A673 (cell line): ENCODE measurements at regions not wholly inside any gene's neighbourhood (a gene's known extent, or its start where the extent isn't known, plus 50 kb on each side); places are given as distances from the start of the nearest gene placed in this dataset.

ENCODE experiments used
- BruUV-seq: library from RNA; stranded (reverse); fragments of 400-500 nt; replicated peaks from 2 replicates; lab custom pipeline; 2021; lab: Mats Ljungman, UMichigan
- CTCF ChIA-PET: fragments of 300-600 bp; sonication (Branson Sonifier 250); formaldehyde crosslinking; loops from one replicate; lab custom pipeline; 2022; ENCODE audit warnings: antibody characterized with exemption; lab: Charles Lee
- POLR2A ChIA-PET: fragments of 300-600 bp; sonication (Branson Sonifier 250); formaldehyde crosslinking; loops from one replicate; lab custom pipeline; 2022; ENCODE audit warnings: antibody characterized with exemption; ENCODE audit not compliant: low non-redundant PET; lab: Charles Lee
- DNase-seq: peaks from one replicate; pipeline ENCODE4 v3.0.0-alpha.2; 2015; ENCODE audit warnings: low spot score
- H3K27ac ChIP-seq: fragments of 200-600 bp; sonication (generic); 2 replicates; pipeline ENCODE4 v1.5.1; 2016; ENCODE audit warnings: mixed run types, low read depth, mild to moderate bottlenecking, mixed read lengths, antibody characterized with exemption, low read length; ENCODE audit not compliant: poor library complexity, severe bottlenecking
- H3K27me3 ChIP-seq: fragments of 200-600 bp; sonication (generic); replicated peaks from 2 replicates; pipeline ENCODE4 v1.6.1; 2017; ENCODE audit warnings: mixed run types, low read depth, mild to moderate bottlenecking, mixed read lengths, antibody characterized with exemption, low read length; ENCODE audit not compliant: insufficient read depth, poor library complexity
- H3K36me3 ChIP-seq: fragments of 200-600 bp; sonication (generic); 2 replicates; pipeline ENCODE4 v1.6.1; 2016; ENCODE audit warnings: mixed run types, mild to moderate bottlenecking, mixed read lengths, antibody characterized with exemption, low read length; ENCODE audit not compliant: insufficient read depth, poor library complexity, severe bottlenecking
- H3K4me1 ChIP-seq: fragments of 200-600 bp; sonication (generic); 2 replicates; pipeline ENCODE4 v1.6.1; 2017; ENCODE audit warnings: mixed run types, mild to moderate bottlenecking, mixed read lengths, antibody characterized with exemption, low read length; ENCODE audit not compliant: insufficient read depth, poor library complexity, severe bottlenecking
- H3K4me3 ChIP-seq: fragments of 200-600 bp; sonication (generic); 2 replicates; pipeline ENCODE4 v1.5.1; 2016; ENCODE audit warnings: low read depth, mixed run types, mild to moderate bottlenecking, mixed read lengths, low read length; ENCODE audit not compliant: poor library complexity, severe bottlenecking
- H3K9me3 ChIP-seq: fragments of 200-600 bp; sonication (generic); 2 replicates; pipeline ENCODE4 v1.6.1; 2016; ENCODE audit warnings: mixed run types, low read depth, mild to moderate bottlenecking, mixed read lengths, antibody characterized with exemption, low read length; ENCODE audit not compliant: poor library complexity, severe bottlenecking
- EZH2 ChIP-seq: fragments of 200-600 bp; sonication (generic); IDR thresholded peaks from 2 replicates; pipeline ENCODE4 v1.6.1; 2017; ENCODE audit warnings: borderline replicate concordance, low read depth, mild to moderate bottlenecking, mixed read lengths, antibody characterized with exemption, low read length; ENCODE audit not compliant: poor library complexity, severe bottlenecking
- intact Hi-C: fragments of 100-400 bp; cut with micrococcal nuclease; formaldehyde crosslinking; loops from one replicate; pipeline ENCODE4 v1.10.0; 2022; ENCODE audit not compliant: unreplicated experiment
- TF ChIP-seq, protein P1 (sequence below): fragments of 300-800, 200-600 bp; sonication (generic); conservative IDR thresholded peaks from 2 replicates; pipeline ENCODE4 v1.5.1; 2017; ENCODE audit warnings: low read depth, mild to moderate bottlenecking, antibody characterized with exemption, low read length, moderate library complexity, mixed read lengths

DNA sequence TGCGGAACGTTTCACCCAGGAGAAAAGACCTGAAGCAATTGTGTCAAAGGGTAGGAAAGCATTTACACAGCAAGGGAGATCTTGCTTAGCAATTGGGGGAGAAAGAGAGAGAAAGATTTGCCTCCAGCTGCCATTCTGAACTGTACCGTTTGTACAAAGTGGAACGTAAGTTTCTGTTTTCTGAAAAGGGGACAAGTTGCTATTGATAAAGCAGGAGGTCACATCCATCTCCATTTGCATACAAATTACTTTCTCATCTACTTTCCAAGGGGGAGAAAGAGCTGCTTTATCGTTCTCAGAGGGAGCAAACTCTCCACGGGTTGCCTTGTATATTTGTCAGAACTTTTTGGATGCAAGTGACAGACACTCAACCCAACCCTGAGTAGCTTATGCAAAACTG is 92.0 kb upstream of the CARD11 start:
- intact Hi-C loops = no loop called here
- Histone ChIP-seq H3K9me3 (no peaks in the 10 kb centered on the region), H3K4me3 (no peak overlapping the region), H3K27ac (no peak overlapping the region), H3K27me3 (peaks cover 4% of the 10 kb centered on the region), H3K4me1 (peaks cover 14% of the 10 kb centered on the region), H3K36me3 (no peaks in the 10 kb centered on the region)
- DNase-seq = no peak
- ChIA-PET CTCF (no interaction called here), POLR2A (no interaction called here)
- no peak for TF ChIP-seq EZH2
- TF ChIP-seq, protein P1, sequence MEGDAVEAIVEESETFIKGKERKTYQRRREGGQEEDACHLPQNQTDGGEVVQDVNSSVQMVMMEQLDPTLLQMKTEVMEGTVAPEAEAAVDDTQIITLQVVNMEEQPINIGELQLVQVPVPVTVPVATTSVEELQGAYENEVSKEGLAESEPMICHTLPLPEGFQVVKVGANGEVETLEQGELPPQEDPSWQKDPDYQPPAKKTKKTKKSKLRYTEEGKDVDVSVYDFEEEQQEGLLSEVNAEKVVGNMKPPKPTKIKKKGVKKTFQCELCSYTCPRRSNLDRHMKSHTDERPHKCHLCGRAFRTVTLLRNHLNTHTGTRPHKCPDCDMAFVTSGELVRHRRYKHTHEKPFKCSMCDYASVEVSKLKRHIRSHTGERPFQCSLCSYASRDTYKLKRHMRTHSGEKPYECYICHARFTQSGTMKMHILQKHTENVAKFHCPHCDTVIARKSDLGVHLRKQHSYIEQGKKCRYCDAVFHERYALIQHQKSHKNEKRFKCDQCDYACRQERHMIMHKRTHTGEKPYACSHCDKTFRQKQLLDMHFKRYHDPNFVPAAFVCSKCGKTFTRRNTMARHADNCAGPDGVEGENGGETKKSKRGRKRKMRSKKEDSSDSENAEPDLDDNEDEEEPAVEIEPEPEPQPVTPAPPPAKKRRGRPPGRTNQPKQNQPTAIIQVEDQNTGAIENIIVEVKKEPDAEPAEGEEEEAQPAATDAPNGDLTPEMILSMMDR = no peak
- BruUV-seq = no TSS peak

DNA sequence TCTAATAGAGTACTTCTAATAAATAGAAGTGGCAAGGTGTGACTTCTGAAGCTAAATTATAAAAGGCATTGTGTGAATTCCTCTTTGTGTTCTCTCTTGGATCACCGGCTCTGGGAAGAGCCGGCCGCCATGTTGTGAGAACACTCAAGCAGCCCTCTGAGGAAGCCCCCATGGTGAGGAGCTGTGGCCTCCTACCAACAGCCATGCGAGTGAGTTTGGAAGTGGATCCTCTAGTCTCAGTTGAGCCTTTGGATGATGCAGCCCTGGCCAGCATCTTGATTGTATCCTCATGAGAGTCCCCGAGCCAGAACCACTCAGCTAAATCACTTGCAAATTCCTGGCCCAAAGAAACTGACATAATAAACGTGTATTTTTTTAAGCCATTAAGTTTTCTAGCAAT is 94.5 kb upstream of the CARD11 start:
- H3K36me3 ChIP-seq = no peaks in the 10 kb centered on the region
- no peaks in the 10 kb centered on the region for H3K9me3 ChIP-seq
- DNase-seq = no peak
- BruUV-seq = no TSS peak
- peaks cover 4% of the 10 kb centered on the region for H3K27me3 ChIP-seq
- H3K4me1 ChIP-seq = peaks cover 14% of the 10 kb centered on the region
- TF ChIP-seq, protein P1 = no peak
- no peak for TF ChIP-seq EZH2
- intact Hi-C loops = no loop called here
- ChIA-PET CTCF (no interaction called here), POLR2A (no interaction called here)
- no peak overlapping the region for H3K27ac ChIP-seq
- H3K4me3 ChIP-seq = no peak overlapping the region

- BruUV-seq = no TSS peak
- POLR2A ChIA-PET = no interaction called here
- intact Hi-C loops = no loop called here
These were observed 95.3 kb upstream of the CARD11 start for GRCh38 chr7:3138997-3139396.

More at GRCh38 chr7:3138997-3139396, 95.3 kb upstream of the CARD11 start:
- Histone ChIP-seq H3K27me3 (peaks cover 4% of the 10 kb centered on the region), H3K27ac (no peak overlapping the region), H3K36me3 (no peaks in the 10 kb centered on the region), H3K4me1 (peaks cover 14% of the 10 kb centered on the region), H3K9me3 (no peaks in the 10 kb centered on the region), H3K4me3 (no peak overlapping the region)
- TF ChIP-seq, protein P1 = no peak
- no peak for TF ChIP-seq EZH2
- CTCF ChIA-PET = no interaction called here
- no peak for DNase-seq
